Right lobe of liver (tissue), 4 donors: ENCODE measurements at regions not wholly inside any gene's neighbourhood (a gene's known extent, or its start where the extent isn't known, plus 50 kb on each side); places are given as distances from the start of the nearest gene placed in this dataset.

Source experiments
- POLR2A ChIP-seq: fragments of 450-650 bp; IDR thresholded peaks from one replicate; pipeline ENCODE4 v1.6.1; 2017; ENCODE audit warnings: antibody characterized with exemption, mild to moderate bottlenecking
- TF ChIP-seq, protein P1 (sequence below), 4 donors: fragments of 200-600 bp in 3 of 4; fragments of 450-650 bp in 1 of 4; IDR thresholded peaks; one replicate each; pipeline versions ENCODE4 v1.5.1 to v1.8.0; 2016 to 2022; ENCODE audit warnings: antibody characterized with exemption in 4 of 4, mild to moderate bottlenecking in 2 of 4
- donor health status: DM: no; HTN: no; CAD: no.
- donor health status: DM: no; HTN: no; CAD: no.
- donor health status: DM: no; HTN: yes; CAD: no.

DNA sequence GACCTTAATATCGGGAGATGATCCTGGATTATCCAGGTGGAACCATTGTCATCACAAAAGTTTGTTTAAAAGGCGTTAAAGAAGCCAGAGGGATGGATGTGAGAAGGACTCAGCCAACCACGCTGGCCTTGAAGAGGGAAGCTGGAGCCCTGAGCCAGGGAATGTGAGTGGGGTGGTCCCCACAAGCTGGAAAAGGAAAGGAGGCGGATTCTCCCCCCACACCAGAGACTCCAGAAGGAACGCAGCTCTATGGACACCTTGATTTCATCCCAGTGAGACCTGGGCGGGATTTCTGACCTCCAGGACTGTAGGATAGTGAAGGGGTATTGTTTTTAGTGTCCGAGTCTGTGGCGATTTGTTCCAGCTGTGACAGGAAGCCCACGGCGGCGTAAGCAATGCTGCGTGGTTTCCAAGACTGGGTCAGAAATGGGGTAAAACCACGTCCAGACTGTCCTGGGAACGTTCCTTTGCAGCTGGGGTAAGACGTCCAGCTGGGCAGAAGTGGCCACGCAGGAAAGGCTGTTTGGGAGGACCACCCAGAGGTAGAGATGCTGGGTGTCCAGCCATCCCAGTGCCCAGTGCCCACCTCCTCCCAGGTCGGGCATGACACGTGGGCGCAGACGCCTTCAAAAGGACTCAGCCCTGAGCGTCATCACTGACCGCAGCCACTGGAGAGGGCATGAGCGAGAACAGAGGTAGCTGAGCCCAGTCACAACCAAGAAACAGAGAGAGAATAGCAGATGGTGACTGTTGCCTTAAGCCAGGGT, 125.4 kb upstream of the USP29 start:
- TF ChIP-seq, protein P1, sequence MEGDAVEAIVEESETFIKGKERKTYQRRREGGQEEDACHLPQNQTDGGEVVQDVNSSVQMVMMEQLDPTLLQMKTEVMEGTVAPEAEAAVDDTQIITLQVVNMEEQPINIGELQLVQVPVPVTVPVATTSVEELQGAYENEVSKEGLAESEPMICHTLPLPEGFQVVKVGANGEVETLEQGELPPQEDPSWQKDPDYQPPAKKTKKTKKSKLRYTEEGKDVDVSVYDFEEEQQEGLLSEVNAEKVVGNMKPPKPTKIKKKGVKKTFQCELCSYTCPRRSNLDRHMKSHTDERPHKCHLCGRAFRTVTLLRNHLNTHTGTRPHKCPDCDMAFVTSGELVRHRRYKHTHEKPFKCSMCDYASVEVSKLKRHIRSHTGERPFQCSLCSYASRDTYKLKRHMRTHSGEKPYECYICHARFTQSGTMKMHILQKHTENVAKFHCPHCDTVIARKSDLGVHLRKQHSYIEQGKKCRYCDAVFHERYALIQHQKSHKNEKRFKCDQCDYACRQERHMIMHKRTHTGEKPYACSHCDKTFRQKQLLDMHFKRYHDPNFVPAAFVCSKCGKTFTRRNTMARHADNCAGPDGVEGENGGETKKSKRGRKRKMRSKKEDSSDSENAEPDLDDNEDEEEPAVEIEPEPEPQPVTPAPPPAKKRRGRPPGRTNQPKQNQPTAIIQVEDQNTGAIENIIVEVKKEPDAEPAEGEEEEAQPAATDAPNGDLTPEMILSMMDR (IDR thresholded peaks at IDR 0.05): no peak
- no peak for TF ChIP-seq POLR2A
